GM12873 (cell line): ENCODE measurements at regions not wholly inside any gene's neighbourhood (a gene's known extent, or its start where the extent isn't known, plus 50 kb on each side); places are given as distances from the start of the nearest gene placed in this dataset.

Experiments
- TF ChIP-seq, protein P1 (sequence below): IDR thresholded peaks from 2 replicates; pipeline ENCODE4 v1.5.1; 2012; ENCODE audit warnings: low read depth, mild to moderate bottlenecking, moderate library complexity, low read length, control low read depth; ENCODE audit not compliant: insufficient read depth; ENCODE audit errors: missing control alignments

- TF ChIP-seq, protein P1, sequence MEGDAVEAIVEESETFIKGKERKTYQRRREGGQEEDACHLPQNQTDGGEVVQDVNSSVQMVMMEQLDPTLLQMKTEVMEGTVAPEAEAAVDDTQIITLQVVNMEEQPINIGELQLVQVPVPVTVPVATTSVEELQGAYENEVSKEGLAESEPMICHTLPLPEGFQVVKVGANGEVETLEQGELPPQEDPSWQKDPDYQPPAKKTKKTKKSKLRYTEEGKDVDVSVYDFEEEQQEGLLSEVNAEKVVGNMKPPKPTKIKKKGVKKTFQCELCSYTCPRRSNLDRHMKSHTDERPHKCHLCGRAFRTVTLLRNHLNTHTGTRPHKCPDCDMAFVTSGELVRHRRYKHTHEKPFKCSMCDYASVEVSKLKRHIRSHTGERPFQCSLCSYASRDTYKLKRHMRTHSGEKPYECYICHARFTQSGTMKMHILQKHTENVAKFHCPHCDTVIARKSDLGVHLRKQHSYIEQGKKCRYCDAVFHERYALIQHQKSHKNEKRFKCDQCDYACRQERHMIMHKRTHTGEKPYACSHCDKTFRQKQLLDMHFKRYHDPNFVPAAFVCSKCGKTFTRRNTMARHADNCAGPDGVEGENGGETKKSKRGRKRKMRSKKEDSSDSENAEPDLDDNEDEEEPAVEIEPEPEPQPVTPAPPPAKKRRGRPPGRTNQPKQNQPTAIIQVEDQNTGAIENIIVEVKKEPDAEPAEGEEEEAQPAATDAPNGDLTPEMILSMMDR: no peak
Measured at GRCh38 chr5:145077028-145077427, 758.1 kb downstream of the PRELID2 start.

- TF ChIP-seq, protein P1: no peak
Measured at GRCh38 chr5:145076040-145076439, 759.1 kb downstream of the PRELID2 start.

DNA sequence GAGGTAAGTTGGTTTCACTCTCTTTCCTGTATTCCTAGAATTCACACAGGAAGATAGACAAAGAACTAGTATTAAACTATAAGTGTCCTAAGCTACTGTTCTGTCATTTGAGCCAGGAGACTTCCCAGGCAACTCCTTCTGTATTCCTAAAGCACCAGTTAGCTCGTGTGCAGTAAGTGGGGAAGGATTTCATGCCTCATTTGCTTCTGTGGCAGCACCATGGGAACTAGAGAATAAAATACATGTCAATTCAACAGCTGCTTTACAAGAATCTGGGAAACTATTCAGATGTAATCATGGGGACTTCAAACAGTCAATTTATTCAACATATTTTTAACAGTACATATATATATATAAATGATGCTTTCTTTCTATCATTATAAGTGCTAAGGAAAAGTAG, 762.3 kb downstream of the PRELID2 start:
- TF ChIP-seq, protein P1: no peak

GRCh38 chr5:145068721-145069120, 766.4 kb downstream of the PRELID2 start:
- TF ChIP-seq, protein P1: no peak

DNA sequence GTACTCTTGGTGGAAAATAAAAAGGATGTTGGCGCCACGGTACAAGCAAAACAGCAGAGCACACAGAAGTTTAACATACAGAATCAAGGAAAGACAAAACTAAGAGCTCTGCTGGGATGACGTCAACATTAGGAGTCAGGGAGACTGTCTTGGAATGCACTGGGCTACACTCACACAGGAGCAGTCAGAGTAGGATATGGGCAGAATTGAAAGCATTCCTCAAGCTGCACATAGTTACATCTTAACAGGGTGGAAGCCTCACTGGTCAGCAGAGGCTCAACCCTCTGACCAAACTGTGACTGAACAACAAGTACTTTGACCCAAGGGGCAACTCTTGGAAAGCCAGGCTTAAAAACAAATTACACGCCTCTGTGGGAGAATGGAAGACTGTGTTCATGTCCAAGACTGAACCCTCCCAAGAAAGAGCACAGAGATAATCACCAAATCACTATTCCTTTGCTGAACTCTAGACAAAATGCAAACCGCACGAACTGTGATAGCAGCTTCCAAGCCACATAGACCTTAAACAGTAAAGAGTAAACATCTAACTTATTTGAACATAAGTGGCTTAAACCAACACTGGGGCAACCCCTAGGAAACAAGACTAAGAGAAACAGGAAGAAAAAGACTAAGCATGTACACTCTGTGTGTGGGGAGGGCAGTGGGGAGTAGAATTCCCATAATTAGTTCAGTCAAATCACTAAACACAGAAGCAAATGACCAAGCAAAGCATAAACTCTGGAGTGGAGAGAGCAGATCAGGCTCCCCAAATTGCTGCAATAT, 772.7 kb downstream of the PRELID2 start:
- TF ChIP-seq, protein P1: no peak

DNA sequence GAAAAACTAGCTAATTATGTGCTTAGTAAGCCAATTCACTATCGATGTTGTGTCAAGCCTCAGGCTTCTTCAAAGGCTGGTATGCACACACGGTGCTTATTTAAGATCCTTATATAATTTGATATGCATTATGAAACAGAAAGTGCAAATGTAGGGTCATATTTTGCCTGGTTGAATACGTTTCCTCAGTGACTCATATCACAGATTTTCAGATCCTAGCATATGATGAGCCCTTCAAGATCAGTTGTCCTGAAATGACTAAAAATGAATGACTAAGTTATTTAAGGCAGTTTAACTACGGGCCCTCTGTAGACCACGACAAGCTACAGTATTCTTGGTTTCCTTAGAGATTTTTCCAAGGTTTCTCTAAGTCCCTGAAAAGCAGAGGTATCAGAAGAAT, 778.3 kb downstream of the PRELID2 start:
- TF ChIP-seq, protein P1: no peak

DNA sequence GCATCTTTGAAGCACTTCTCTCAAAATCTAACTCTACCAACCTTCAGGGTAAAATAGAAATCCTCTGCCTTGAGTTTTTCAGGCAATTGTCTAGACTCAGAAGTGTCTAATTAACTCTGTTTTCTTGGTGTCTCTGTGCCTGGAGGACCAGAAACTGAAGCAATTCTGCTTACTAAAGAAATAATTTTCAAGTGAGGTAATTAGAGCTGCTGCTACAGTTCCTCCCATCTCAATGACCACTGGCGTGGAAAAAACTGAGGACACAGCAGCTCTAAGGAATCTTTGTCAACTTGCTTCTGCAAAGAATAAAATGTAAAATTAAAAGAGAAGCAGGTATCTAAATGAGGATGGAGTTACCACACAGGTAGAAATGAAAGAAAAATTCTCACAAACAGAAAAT, 785.0 kb downstream of the PRELID2 start:
- TF ChIP-seq, protein P1: no peak
